Endodermal cell (in vitro differentiated cells): ENCODE measurements at regions not wholly inside any gene's neighbourhood (a gene's known extent, or its start where the extent isn't known, plus 50 kb on each side); places are given as distances from the start of the nearest gene placed in this dataset.

ENCODE experiments used
- DNase-seq: peaks from one replicate; pipeline ENCODE4 v3.0.0-alpha.2; 2017
- H3K27ac ChIP-seq: 2 replicates; pipeline ENCODE4 v1.5.1; 2013; ENCODE audit warnings: mild to moderate bottlenecking, low read depth, low read length, moderate library complexity
- H3K27me3 ChIP-seq: 2 replicates; pipeline ENCODE4 v1.6.1; 2013; ENCODE audit warnings: mild to moderate bottlenecking, low read length, moderate library complexity; ENCODE audit not compliant: insufficient read depth, control insufficient read depth, poor library complexity, severe bottlenecking
- H3K36me3 ChIP-seq: 2 replicates; pipeline ENCODE4 v1.7.0; 2013; ENCODE audit warnings: mild to moderate bottlenecking, low read length, moderate library complexity; ENCODE audit not compliant: control insufficient read depth, insufficient read depth
- H3K4me1 ChIP-seq: one replicate; pipeline ENCODE4 v1.7.0; 2013; ENCODE audit warnings: low read length; ENCODE audit not compliant: control insufficient read depth, insufficient read depth
- H3K4me3 ChIP-seq: 2 replicates; pipeline ENCODE4 v1.5.1; 2013; ENCODE audit warnings: mild to moderate bottlenecking, low read length, moderate library complexity
- H3K9ac ChIP-seq: 2 replicates; pipeline ENCODE4 v1.6.1; 2013; ENCODE audit warnings: mild to moderate bottlenecking, low read length, moderate library complexity; ENCODE audit not compliant: poor library complexity, severe bottlenecking; ENCODE audit errors: extremely low read depth
- H3K9me3 ChIP-seq: 2 replicates; pipeline ENCODE4 v1.6.1; 2013; ENCODE audit warnings: mild to moderate bottlenecking, low read length, moderate library complexity; ENCODE audit not compliant: control insufficient read depth
- H3K27ac Mint-ChIP-seq: 2 replicates; pipeline ENCODE4 v1.8.0; 2020; ENCODE audit warnings: mixed read lengths
- H3K27me3 Mint-ChIP-seq: 2 replicates; pipeline ENCODE4 v1.8.0; 2021; ENCODE audit warnings: mild to moderate bottlenecking, mixed read lengths; ENCODE audit not compliant: insufficient read depth
- H3K36me3 Mint-ChIP-seq: 2 replicates; pipeline ENCODE4 v1.8.0; 2020; ENCODE audit warnings: low read depth, mixed read lengths
- H3K4me1 Mint-ChIP-seq: 2 replicates; pipeline ENCODE4 v1.8.0; 2020; ENCODE audit warnings: mixed read lengths
- H3K4me3 Mint-ChIP-seq: 2 replicates; pipeline ENCODE4 v1.8.0; 2020; ENCODE audit warnings: mild to moderate bottlenecking, moderate library complexity, mixed read lengths
- H3K9me3 Mint-ChIP-seq: 2 replicates; pipeline ENCODE4 v1.8.0; 2020; ENCODE audit warnings: mild to moderate bottlenecking, mixed read lengths
- CTCF ChIP-seq: fragments of 200-600 bp; sonication (generic); conservative IDR thresholded peaks from 2 replicates; pipeline ENCODE4 v1.5.0; 2021; ENCODE audit warnings: antibody characterized with exemption, mild to moderate bottlenecking
- WGBS, 2 experiments: methylation state at CpG; one replicate each; pipeline versions ENCODE4 v1.1.5 to v1.1.7; 2013; ENCODE audit warnings: missing lambda C conversion rate in 2 of 2, mixed read lengths in 1 of 2; ENCODE audit not compliant: insufficient coverage in 1 of 2, insufficient read length in 1 of 2; 5-methylcytosine and 5-hydroxymethylcytosine counted together

DNA sequence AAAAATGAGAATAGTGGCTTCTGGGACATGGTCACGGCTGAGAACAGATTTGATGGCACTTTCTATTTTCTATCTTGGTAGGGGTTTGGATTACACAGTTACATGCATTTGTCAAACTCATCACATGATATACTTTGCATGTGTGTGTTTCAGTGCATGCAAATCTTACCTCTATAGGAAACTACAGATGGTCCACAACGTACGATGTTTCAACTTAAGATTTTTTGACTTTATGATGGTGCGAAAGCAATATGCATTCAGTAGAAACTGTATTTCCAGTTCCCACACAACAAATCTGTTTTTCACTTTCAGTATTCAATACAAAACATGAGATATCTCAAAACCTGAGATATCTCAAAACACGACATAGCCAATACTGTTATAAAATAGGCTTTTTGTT is 231.8 kb upstream of the SPTLC3 start:
- DNase-seq, result no peak
- H3K36me3 Mint-ChIP-seq, result no peaks in the 10 kb centered on the region
- no peaks in the 10 kb centered on the region for H3K36me3 ChIP-seq
- H3K9me3 Mint-ChIP-seq, result no peaks in the 10 kb centered on the region
- TF ChIP-seq CTCF, result no peak
- no peaks in the 10 kb centered on the region for H3K9me3 ChIP-seq
- no peak overlapping the region for H3K4me3 ChIP-seq
- H3K4me1 Mint-ChIP-seq, result peaks cover 4% of the 10 kb centered on the region
- no peak overlapping the region for H3K4me3 Mint-ChIP-seq
- no peak overlapping the region for H3K9ac ChIP-seq
- peaks cover 4% of the 10 kb centered on the region for H3K27me3 Mint-ChIP-seq
- H3K27me3 ChIP-seq, result no peaks in the 10 kb centered on the region
- no peak overlapping the region for H3K27ac Mint-ChIP-seq
- WGBS, 2 experiments, result 95 to 100% methylated on average over 3 to 5 of the region's 5 CpGs
- no peaks in the 10 kb centered on the region for H3K4me1 ChIP-seq
- H3K27ac ChIP-seq, result no peak overlapping the region

- H3K4me3 ChIP-seq, result no peak overlapping the region
- Mint-ChIP-seq H3K36me3 (no peaks in the 10 kb centered on the region), H3K4me3 (no peak overlapping the region), H3K27me3 (no peaks in the 10 kb centered on the region), H3K9me3 (no peaks in the 10 kb centered on the region), H3K27ac (no peak overlapping the region), H3K4me1 (peaks cover 11% of the 10 kb centered on the region)
- H3K36me3 ChIP-seq, result no peaks in the 10 kb centered on the region
- WGBS, 2 experiments, result 92 to 100% methylated on average over 1 to 5 of the region's 5 CpGs
- H3K9ac ChIP-seq, result no peak overlapping the region
- no peak for TF ChIP-seq CTCF
- H3K27me3 ChIP-seq, result no peaks in the 10 kb centered on the region
- no peaks in the 10 kb centered on the region for H3K9me3 ChIP-seq
- no peak overlapping the region for H3K27ac ChIP-seq
- no peak for DNase-seq
- H3K4me1 ChIP-seq, result no peaks in the 10 kb centered on the region
Measured at GRCh38 chr20:12786276-12786675, 222.5 kb upstream of the SPTLC3 start.

DNA sequence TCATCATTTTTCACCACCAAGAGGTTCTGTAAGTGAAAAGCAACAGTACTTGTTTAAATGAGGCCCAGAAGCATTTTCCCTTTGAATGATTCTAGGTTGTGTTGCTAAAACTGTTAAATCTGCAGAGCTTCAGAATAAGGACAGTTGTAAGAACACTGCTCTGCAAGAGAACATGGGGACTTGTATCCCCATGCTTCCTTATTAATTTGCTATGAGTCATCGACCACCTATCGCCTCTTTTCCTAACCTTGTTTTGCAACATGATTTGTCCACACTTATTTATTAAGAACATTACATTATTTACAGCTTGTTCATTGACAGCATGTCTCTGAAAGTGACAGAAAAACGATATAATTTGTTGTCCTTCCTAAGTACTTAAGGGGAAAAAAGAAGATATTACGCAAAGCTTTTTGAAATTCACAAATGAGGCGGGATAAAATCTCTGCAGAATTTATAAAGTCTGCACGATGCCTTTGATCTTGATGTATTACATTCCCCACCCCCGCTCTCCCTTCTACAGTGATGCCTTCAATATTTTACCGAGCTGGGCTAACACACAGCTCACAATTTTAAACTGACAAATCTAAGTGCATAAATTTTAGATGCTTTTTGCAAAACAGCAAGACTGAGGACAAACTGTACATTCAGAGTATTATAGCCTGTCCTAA is 220.0 kb upstream of the SPTLC3 start:
- H3K4me3 ChIP-seq, result no peak overlapping the region
- H3K36me3 ChIP-seq, result no peaks in the 10 kb centered on the region
- no peak overlapping the region for H3K27ac ChIP-seq
- H3K9ac ChIP-seq, result no peak overlapping the region
- no peak for DNase-seq
- no peaks in the 10 kb centered on the region for H3K27me3 ChIP-seq
- no peaks in the 10 kb centered on the region for H3K36me3 Mint-ChIP-seq
- peaks cover 11% of the 10 kb centered on the region for H3K4me1 Mint-ChIP-seq
- no peaks in the 10 kb centered on the region for H3K27me3 Mint-ChIP-seq
- TF ChIP-seq CTCF, result no peak
- H3K4me1 ChIP-seq, result no peaks in the 10 kb centered on the region
- no peaks in the 10 kb centered on the region for H3K9me3 ChIP-seq
- 85 to 94% methylated on average over 6 to 8 of the region's 8 CpGs for WGBS, 2 experiments
- no peaks in the 10 kb centered on the region for H3K9me3 Mint-ChIP-seq
- no peak overlapping the region for H3K4me3 Mint-ChIP-seq
- H3K27ac Mint-ChIP-seq, result no peak overlapping the region
